Neural cell (in vitro differentiated cells): ENCODE measurements at regions not wholly inside any gene's neighbourhood (a gene's known extent, or its start where the extent isn't known, plus 50 kb on each side); places are given as distances from the start of the nearest gene placed in this dataset.

Experiments
- H2AFZ ChIP-seq: fragments of 200-600, 300-800 bp; sonication (generic), shearing (Covaris generic); 2 replicates; pipeline ENCODE4 v1.6.0; 2014; ENCODE audit warnings: low read depth, mild to moderate bottlenecking, antibody characterized with exemption, low read length, moderate library complexity
- H3F3A ChIP-seq: fragments of 200-600 bp; shearing (Covaris generic); 2 replicates; pipeline ENCODE4 v1.6.1; 2016; ENCODE audit warnings: mild to moderate bottlenecking, moderate library complexity, mixed read lengths, antibody characterized with exemption, low read length; ENCODE audit not compliant: insufficient read depth, poor library complexity, severe bottlenecking
- H3K27ac ChIP-seq: fragments of 200-600, 300-800 bp; sonication (generic), shearing (Covaris generic); 2 replicates; pipeline ENCODE4 v1.5.1; 2014; ENCODE audit warnings: mild to moderate bottlenecking, low read length, moderate library complexity
- H3K27me3 ChIP-seq: fragments of 300-800, 200-600 bp; sonication (generic), shearing (Covaris generic); 2 replicates; pipeline ENCODE4 v1.6.0; 2014; ENCODE audit warnings: mild to moderate bottlenecking, low read depth, low read length, moderate library complexity; ENCODE audit not compliant: insufficient read depth
- H3K36me3 ChIP-seq: fragments of 300-800, 200-600 bp; sonication (generic), shearing (Covaris generic); 2 replicates; pipeline ENCODE4 v1.5.1; 2014; ENCODE audit warnings: mild to moderate bottlenecking, antibody characterized with exemption, low read length, moderate library complexity; ENCODE audit not compliant: insufficient read depth
- H3K4me2 ChIP-seq: fragments of 300-800, 200-600 bp; sonication (generic), shearing (Covaris generic); 2 replicates; pipeline ENCODE4 v1.6.0; 2014; ENCODE audit warnings: mild to moderate bottlenecking, low read length
- H3K4me3 ChIP-seq: fragments of 300-800, 200-600 bp; sonication (generic), shearing (Covaris generic); 2 replicates; pipeline ENCODE4 v1.5.1; 2014; ENCODE audit warnings: mild to moderate bottlenecking, low read length, moderate library complexity
- H3K79me2 ChIP-seq: fragments of 200-600 bp; shearing (Covaris generic); replicated peaks from 2 replicates; pipeline ENCODE4 v1.6.0; 2014; ENCODE audit warnings: mild to moderate bottlenecking, low read length, moderate library complexity; ENCODE audit not compliant: insufficient read depth
- H3K9ac ChIP-seq: fragments of 300-800, 200-600 bp; sonication (generic), shearing (Covaris generic); 2 replicates; pipeline ENCODE4 v1.6.1; 2016; ENCODE audit warnings: mild to moderate bottlenecking, low read length, mixed read lengths
- H3K9me2 ChIP-seq: fragments of 200-600 bp; shearing (Covaris generic); 2 replicates; pipeline ENCODE4 v1.6.1; 2016; ENCODE audit warnings: mild to moderate bottlenecking, low read length, mixed read lengths; ENCODE audit not compliant: insufficient read depth
- H3K9me3 ChIP-seq: fragments of 200-600, 300-800 bp; sonication (generic), shearing (Covaris generic); 2 replicates; pipeline ENCODE4 v1.6.1; 2016; ENCODE audit warnings: mild to moderate bottlenecking, mixed run types, low read length, moderate library complexity, mixed read lengths
- H4K20me1 ChIP-seq: fragments of 200-600 bp; shearing (Covaris generic); 2 replicates; pipeline ENCODE4 v1.6.1; 2016; ENCODE audit warnings: mild to moderate bottlenecking, mixed run types; ENCODE audit not compliant: insufficient read depth
- CTCF ChIP-seq: fragments of 450-650 bp; IDR thresholded peaks from 2 replicates; pipeline ENCODE4 v1.5.1; 2014; ENCODE audit warnings: antibody characterized with exemption, mild to moderate bottlenecking, moderate library complexity; ENCODE audit not compliant: poor library complexity, severe bottlenecking
- EP300 ChIP-seq: fragments of 450-650 bp; conservative IDR thresholded peaks from 2 replicates; pipeline ENCODE4 v1.6.1; 2014; ENCODE audit warnings: antibody characterized with exemption, mild to moderate bottlenecking, moderate library complexity; ENCODE audit not compliant: poor library complexity, severe bottlenecking
- EZH2 ChIP-seq: fragments of 200-600, 300-800 bp; shearing (Covaris generic), sonication (generic); IDR thresholded peaks from 2 replicates; pipeline ENCODE4 v1.6.1; 2014; ENCODE audit warnings: antibody characterized with exemption, low read length, borderline replicate concordance, mild to moderate bottlenecking; ENCODE audit not compliant: insufficient read depth, poor library complexity, severe bottlenecking
- MXI1 ChIP-seq: fragments of 450-650 bp; conservative IDR thresholded peaks from 2 replicates; pipeline ENCODE4 v1.6.1; 2014; ENCODE audit warnings: antibody characterized with exemption, mild to moderate bottlenecking; ENCODE audit not compliant: poor library complexity, severe bottlenecking
- POLR2AphosphoS5 ChIP-seq: IDR thresholded peaks from 2 replicates; pipeline ENCODE4 v1.6.1; 2012
- RAD21 ChIP-seq: fragments of 450-650 bp; conservative IDR thresholded peaks from 2 replicates; pipeline ENCODE4 v1.6.1; 2014; ENCODE audit warnings: antibody characterized with exemption, mild to moderate bottlenecking, moderate library complexity
- REST ChIP-seq: IDR thresholded peaks from 2 replicates; pipeline ENCODE4 v1.6.1; 2012; ENCODE audit warnings: borderline replicate concordance
- SMC3 ChIP-seq: fragments of 450-650 bp; conservative IDR thresholded peaks from 2 replicates; pipeline ENCODE4 v1.6.1; 2014; ENCODE audit warnings: antibody characterized with exemption, mild to moderate bottlenecking, moderate library complexity; ENCODE audit not compliant: poor library complexity
- TAF1 ChIP-seq: IDR thresholded peaks from 2 replicates; pipeline ENCODE4 v1.6.1; 2012; ENCODE audit warnings: low read depth

GRCh38 chr6:147695819-147696218 is 187.3 kb downstream of the SAMD5 start:
- Histone ChIP-seq H3F3A (no peaks in the 10 kb centered on the region), H3K27ac (no peak overlapping the region), H3K27me3 (no peaks in the 10 kb centered on the region), H3K9me3 (no peaks in the 10 kb centered on the region), H3K9me2 (no peaks in the 10 kb centered on the region), H3K4me3 (no peak overlapping the region), H4K20me1 (no peaks in the 10 kb centered on the region), H3K79me2 (no peaks in the 10 kb centered on the region), H3K4me2 (no peak overlapping the region), H3K36me3 (no peaks in the 10 kb centered on the region), H2AFZ (no peak overlapping the region), H3K9ac (no peak overlapping the region)
- TF ChIP-seq CTCF (no peak), TAF1 (no peak), REST (no peak), EZH2 (no peak), SMC3 (no peak), EP300 (no peak), MXI1 (no peak), RAD21 (no peak), POLR2AphosphoS5 (no peak)

GRCh38 chr6:147699140-147699539 is 190.7 kb downstream of the SAMD5 start:
- Histone ChIP-seq H3K9ac (no peak overlapping the region), H3K27ac (no peak overlapping the region), H3K9me2 (no peaks in the 10 kb centered on the region), H2AFZ (no peak overlapping the region), H3K27me3 (no peaks in the 10 kb centered on the region), H3F3A (no peaks in the 10 kb centered on the region), H3K4me3 (no peak overlapping the region), H3K79me2 (no peaks in the 10 kb centered on the region), H3K36me3 (no peaks in the 10 kb centered on the region), H3K4me2 (no peak overlapping the region), H4K20me1 (no peaks in the 10 kb centered on the region), H3K9me3 (no peaks in the 10 kb centered on the region)
- no peak for TF ChIP-seq EZH2
- no peak for TF ChIP-seq POLR2AphosphoS5
- TF ChIP-seq EP300 = no peak
- no peak for TF ChIP-seq SMC3
- TF ChIP-seq RAD21 = no peak
- no peak for TF ChIP-seq REST
- no peak for TF ChIP-seq TAF1
- TF ChIP-seq MXI1 = no peak
- no peak for TF ChIP-seq CTCF
